ENCODE measurements at regions not wholly inside any gene's neighbourhood (a gene's known extent, or its start where the extent isn't known, plus 50 kb on each side); places are given as distances from the start of the nearest gene placed in this dataset.
"Not testable (repeated sequence)": the region's sequence is repeated elsewhere in the genome, so short reads cannot be mapped to it uniquely, and the experiment has no call there.

DNA sequence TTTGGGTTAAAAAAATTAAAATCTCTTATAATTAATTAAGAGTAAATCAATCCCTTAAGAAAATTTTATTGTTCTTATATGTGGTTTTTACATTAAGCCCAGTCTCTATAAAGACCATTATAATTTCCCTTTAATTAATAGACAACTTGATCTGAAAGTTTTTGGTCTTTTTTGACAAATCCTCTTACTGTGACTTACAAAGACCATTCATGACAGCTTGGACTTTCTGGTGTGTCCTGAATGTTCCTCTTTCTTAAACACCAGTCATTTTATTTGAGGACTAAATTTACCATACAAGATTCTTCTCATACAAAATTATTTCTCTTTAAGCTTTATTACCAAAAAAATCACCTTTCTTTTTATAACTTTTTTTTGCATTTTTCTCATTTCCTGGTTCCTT lies 368.3 kb downstream of the ADGRD1 start:
- no peak for DNase-seq

DNA sequence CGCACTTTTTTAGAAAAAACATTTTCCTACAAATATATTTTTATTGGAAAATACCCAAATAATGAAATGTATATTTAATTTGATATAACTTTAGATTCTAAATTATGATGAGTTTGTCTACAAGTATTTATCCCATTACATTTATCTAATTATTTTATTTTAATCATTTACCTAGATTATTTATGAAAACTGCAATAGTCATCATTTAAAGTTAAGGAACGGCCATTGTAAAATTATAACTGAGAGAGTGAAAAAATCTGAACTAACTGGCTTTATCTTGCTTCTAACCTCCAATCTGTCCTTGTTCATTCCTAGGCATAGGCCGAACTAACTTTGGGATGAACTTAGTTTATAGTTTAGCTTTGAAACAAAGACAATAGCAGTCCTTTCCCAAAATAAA lies 368.8 kb downstream of the ADGRD1 start:
- not testable (repeated sequence) for DNase-seq

DNA sequence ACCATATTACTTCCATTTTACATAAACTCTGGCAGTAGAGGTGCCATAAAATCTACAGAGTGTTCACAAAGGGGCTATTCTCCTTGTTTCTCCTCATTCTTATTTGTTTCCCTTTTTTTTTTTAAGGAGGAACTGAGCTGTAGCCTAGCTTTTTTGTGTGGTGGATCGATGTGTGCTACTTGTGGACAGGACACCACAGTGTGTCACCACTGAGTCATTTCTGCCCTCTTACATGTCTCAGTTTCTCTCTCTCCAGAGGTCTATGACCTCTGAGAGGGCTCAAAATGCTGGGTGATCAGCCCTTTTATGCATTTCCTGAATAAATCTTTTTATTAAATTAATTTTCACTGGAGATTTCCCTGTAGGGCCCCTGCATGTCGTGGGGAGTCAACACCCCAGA lies 370.2 kb downstream of the ADGRD1 start:
- DNase-seq, result no peak

DNA sequence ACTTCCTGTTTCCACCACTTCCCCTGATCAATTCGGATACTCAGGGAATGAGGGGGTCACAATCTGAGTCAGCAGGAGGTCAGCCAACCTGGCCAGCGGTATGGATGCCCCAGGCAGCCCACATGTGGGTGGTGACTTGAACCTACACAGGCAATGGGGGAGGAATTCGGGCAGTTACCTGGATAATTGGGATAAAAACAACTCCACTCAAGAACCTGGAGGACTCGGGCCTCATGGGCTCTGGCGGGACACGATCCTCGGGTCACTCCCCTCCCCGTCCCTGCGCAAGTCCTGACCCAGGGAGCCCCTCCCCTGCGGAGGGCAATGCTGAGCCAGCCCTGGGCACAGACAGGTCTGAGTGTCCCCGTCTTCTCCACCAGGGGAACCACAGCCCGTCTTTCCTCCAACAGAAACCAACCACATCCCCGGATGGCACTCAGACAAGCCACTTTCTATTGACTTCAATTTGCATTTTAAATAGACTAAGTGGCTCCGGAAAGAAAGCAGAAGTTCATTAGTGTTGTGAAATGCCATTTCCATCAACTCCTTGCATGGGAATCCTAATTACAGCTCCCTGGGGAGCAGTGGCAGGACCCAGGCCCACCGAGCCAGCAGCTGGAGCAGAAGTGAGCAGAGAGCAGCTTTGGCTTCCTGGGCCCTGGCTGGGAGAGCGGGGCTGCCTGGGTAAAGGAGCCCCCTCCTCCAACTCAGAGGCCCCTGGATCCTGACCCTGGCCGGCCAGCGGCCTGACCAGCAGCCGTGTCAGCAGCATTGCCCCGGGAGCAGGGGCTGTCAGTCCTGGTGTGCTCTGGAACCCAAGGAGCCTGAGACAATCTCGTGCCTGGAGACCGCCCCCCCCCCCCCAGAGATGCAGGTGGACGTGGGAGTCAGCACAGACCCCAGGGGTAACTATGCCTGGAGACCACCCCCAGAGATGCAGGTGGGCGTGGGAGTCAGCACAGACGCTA lies 374.1 kb downstream of the ADGRD1 start:
- DNase-seq, result no peak

- not testable (repeated sequence) for DNase-seq
Measured at GRCh38 chr12:131328861-131329845, 375.4 kb downstream of the ADGRD1 start.

DNA sequence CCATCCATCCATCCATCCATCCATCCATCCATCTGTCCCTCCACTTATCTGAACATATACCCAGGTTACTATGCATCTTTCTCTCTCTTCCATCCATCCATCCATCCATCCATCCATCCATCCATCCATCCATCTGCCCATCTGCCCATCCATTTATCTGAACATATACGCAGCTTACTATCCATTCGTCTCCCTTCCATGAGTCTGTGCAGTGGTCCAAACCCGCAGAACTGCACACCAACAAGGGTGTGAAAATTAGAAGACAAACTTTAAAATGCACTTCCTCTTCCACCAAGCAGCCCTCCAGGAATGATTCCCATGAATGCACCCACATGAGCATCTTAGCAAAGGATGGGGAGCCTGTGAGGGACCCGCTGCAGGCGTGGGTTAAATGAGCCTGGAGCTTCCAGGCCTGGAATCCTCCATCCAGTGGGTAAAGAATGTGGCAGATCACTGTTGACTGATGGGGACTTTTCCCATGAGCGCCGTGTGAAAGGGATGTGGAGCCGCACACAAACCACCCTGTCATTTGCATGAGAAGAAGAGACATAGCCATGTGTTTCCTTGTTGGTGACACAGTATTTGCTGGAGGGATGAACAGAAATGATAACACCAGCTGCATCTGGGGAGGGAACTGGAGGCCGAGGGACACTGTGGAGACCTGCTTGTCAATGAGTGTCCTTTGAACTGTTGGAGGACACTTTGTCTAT lies 376.6 kb downstream of the ADGRD1 start:
- no peak for DNase-seq

- DNase-seq, result no peak
Measured at GRCh38 chr12:131331148-131331750, 377.5 kb downstream of the ADGRD1 start.

DNA sequence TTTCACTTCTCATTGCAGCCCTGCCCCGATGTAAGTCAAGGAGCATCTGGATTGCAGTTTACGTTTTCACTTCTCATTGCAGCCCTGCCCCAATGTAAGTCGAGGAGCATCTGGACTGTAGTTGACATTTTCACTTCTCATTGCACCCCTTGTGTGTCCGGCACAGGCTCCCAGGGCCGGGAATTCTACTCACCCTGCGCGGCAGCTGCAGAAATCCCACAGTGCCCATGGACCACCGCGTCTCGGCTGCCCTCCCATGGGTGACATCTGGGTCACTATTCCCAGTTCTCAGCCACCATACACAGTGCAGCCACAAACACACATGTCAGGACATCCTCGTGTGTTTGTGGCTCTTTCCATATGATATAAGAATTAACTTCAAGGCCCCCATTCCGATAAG lies 378.5 kb downstream of the ADGRD1 start:
- DNase-seq, result no peak

DNA sequence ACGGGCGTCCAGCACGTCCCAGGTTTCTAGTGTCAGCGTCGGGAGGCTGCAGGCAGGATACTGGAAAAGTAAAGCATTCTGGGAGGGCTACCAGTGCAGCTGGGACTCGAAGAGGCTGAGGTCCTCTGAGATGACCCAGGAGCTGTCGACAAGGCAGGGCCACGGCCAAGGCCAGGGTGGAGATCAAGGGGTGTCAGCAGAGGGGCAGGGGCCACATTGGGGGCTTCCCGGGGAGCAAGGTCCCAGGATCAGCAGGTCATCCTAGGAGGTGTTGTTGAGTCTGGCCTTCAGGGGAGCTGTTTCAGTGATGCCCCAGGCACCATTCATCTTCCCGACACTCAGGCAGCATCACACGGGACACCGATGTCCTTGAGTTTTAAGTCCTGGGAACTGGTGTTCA lies 377.8 kb upstream of the SFSWAP start:
- no peak for DNase-seq

DNA sequence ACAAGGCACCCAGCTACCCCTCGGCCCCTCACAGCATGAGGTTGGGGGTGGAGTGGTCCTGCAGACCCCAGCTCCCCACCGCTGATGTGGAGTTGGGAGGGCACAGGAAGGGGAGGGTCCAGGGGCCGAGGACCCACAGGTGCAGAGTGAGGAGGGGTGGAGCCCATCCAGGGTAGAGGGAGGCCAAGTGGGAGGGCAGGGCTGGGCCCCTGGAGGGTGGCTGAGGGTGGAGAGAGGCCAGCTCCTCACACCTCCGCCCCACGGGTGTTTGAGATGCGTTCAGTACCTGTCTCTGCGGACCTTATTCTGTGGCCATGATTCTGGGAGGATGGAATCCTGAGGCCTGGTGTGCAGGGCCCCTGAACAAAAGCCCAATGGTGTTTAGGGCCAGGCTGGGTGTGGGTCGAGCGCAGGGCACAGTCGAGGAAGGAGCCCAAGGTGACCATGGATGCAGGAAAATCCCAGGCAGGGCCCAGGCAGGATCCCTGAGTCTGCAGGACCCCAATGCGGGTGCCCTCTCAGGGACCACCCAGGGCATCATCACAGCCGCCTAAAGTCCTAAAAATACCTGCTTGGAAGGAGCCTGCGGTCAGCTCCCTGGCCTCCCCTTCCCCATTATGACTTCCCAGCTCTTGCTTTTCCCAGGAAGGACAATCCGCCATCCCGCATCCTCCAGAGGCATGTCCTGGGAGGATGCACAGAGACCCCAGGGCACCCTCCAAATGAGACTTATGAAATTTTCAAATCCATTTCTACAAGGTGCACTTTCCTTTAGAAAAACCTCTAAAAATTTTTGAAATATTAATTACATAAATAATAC lies 377.1 kb upstream of the SFSWAP start:
- DNase-seq, result no peak

GRCh38 chr12:131334835-131335234 lies 376.1 kb upstream of the SFSWAP start:
- DNase-seq, result no peak

GRCh38 chr12:131335456-131335855 lies 375.4 kb upstream of the SFSWAP start:
- DNase-seq, result no peak

GRCh38 chr12:131337861-131338260 lies 373.0 kb upstream of the SFSWAP start:
- DNase-seq, result not testable (repeated sequence)

GRCh38 chr12:131340616-131341210 lies 370.2 kb upstream of the SFSWAP start:
- no peak for DNase-seq

DNA sequence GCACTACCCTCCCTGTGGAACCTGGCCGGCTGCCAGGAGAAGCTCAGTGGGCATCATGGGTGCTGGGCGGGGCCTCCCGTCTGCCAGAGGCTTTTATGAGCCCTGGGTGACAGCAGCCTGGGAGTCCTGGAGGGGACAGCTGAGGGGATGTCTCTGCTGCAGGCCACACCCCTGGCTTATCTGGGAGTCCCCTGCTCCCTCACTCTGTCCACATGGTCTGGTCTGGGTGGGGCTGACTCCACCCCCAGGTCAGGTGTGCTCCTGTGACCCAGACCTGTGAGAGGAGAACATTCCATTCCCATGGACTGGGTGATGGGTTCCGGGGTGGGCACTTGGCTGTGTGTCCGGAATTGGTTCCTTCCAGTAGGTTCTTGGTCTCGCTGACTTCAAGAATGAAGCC lies 369.3 kb upstream of the SFSWAP start:
- DNase-seq, result not testable (repeated sequence)

DNA sequence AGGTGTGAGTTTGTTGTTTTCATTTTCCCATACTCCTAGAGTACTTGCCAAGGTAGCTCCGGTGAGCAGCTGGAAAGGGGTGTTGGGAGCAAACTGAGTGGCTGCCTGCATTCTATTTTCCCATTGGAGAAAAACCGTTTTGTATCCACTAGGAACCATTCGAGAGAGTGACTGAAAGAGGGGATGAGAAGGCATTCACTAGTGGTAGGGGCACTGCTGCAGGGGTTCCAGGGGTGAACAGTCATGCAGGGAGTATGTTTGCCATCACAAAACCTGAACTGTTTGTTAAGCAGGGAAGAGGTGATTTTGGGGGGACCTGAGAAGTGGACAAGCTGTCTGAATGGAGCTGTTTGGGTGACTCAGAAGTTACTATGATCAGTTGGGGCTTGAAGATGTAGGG lies 367.5 kb upstream of the SFSWAP start:
- DNase-seq, result not testable (repeated sequence)

- DNase-seq, result not testable (repeated sequence)
Measured at GRCh38 chr12:131344715-131345520, 366.0 kb upstream of the SFSWAP start.

GRCh38 chr12:131345521-131346436 lies 365.1 kb upstream of the SFSWAP start:
- DNase-seq, result no peak

Data from COR-L47 (cell line).